Keratinocyte (primary cell): ENCODE measurements at regions not wholly inside any gene's neighbourhood (a gene's known extent, or its start where the extent isn't known, plus 50 kb on each side); places are given as distances from the start of the nearest gene placed in this dataset.

Experiments used
- DNase-seq: peaks from one replicate; pipeline ENCODE4 v3.0.0-alpha.2; 2011; ENCODE audit warnings: low read depth, missing footprints, low spot score
- FAIRE-seq: peaks from 2 replicates; lab custom pipeline; 2011; peaks lifted over from hg19 to GRCh38; lab: Jason Lieb, UNC
- H2AFZ ChIP-seq: 2 replicates; pipeline ENCODE4 v1.6.0; 2012; ENCODE audit warnings: low read length, control low read depth, inconsistent platforms; ENCODE audit not compliant: control insufficient read depth
- H3K27ac ChIP-seq: 2 replicates; pipeline ENCODE4 v1.5.1; 2011; ENCODE audit warnings: low read length; ENCODE audit not compliant: control insufficient read depth, insufficient read depth
- H3K27me3 ChIP-seq: 3 replicates; pipeline ENCODE4 v1.6.0; 2011; ENCODE audit warnings: low read length; ENCODE audit not compliant: control insufficient read depth, insufficient read depth; ENCODE audit errors: extremely low read depth
- H3K36me3 ChIP-seq, 2 experiments: 2 replicates in 1 of 2; 3 replicates in 1 of 2; pipeline ENCODE4 v1.5.1; 2011; ENCODE audit warnings: low read length in 2 of 2, mild to moderate bottlenecking in 1 of 2; ENCODE audit not compliant: control insufficient read depth in 2 of 2, insufficient read depth in 2 of 2; ENCODE audit errors: extremely low read depth in 1 of 2
- H3K4me1 ChIP-seq: 3 replicates; pipeline ENCODE4 v1.5.1; 2011; ENCODE audit warnings: low read length; ENCODE audit not compliant: control insufficient read depth, insufficient read depth; ENCODE audit errors: extremely low read depth
- H3K4me2 ChIP-seq: 3 replicates; pipeline ENCODE4 v1.6.0; 2011; ENCODE audit warnings: low read depth, low read length; ENCODE audit not compliant: control insufficient read depth, insufficient read depth; ENCODE audit errors: extremely low read depth
- H3K4me3 ChIP-seq, 3 experiments: fragments of 200-600 bp in 1 of 3; sonication (generic) in 1 of 3; 2 replicates in 2 of 3; 3 replicates in 1 of 3; pipeline ENCODE4 v1.5.1; 2011 to 2016; ENCODE audit warnings: low read length in 3 of 3, mild to moderate bottlenecking in 3 of 3, control low read depth in 2 of 3, inconsistent platforms in 1 of 3, low read depth in 1 of 3, mixed read lengths in 1 of 3, mixed run types in 1 of 3, moderate library complexity in 1 of 3; ENCODE audit not compliant: control insufficient read depth in 2 of 3, insufficient read depth in 2 of 3; ENCODE audit errors: extremely low read depth in 1 of 3
- H3K79me2 ChIP-seq: 2 replicates; pipeline ENCODE4 v1.6.0; 2012; ENCODE audit warnings: low read length; ENCODE audit not compliant: control insufficient read depth, insufficient read depth
- H3K9ac ChIP-seq: 3 replicates; pipeline ENCODE4 v1.6.0; 2011; ENCODE audit warnings: low read length; ENCODE audit not compliant: control insufficient read depth, insufficient read depth; ENCODE audit errors: extremely low read depth
- H3K9me1 ChIP-seq: 3 replicates; pipeline ENCODE4 v1.6.0; 2011; ENCODE audit warnings: low read length; ENCODE audit not compliant: control insufficient read depth, insufficient read depth; ENCODE audit errors: extremely low read depth
- H3K9me3 ChIP-seq: 2 replicates; pipeline ENCODE4 v1.5.1; 2012; ENCODE audit warnings: low read depth, low read length; ENCODE audit not compliant: control insufficient read depth
- H4K20me1 ChIP-seq: 3 replicates; pipeline ENCODE4 v1.6.0; 2011; ENCODE audit warnings: low read length; ENCODE audit not compliant: control insufficient read depth, insufficient read depth; ENCODE audit errors: extremely low read depth
- CTCF ChIP-seq, 3 experiments: IDR thresholded peaks in 1 of 3; conservative IDR thresholded peaks in 1 of 3; optimal IDR thresholded peaks in 1 of 3; 2 replicates in 2 of 3; 3 replicates in 1 of 3; pipeline versions ENCODE3 to v1.5.1; 2011; ENCODE audit warnings: low read length in 3 of 3, mild to moderate bottlenecking in 3 of 3, moderate library complexity in 2 of 3, control low read depth in 1 of 3, inconsistent platforms in 1 of 3; ENCODE audit not compliant: insufficient read depth in 2 of 3; ENCODE audit errors: extremely low read depth in 1 of 3
- EZH2 ChIP-seq: IDR thresholded peaks from one replicate; pipeline ENCODE4 v1.6.1; 2012; ENCODE audit warnings: inconsistent platforms, mild to moderate bottlenecking, low read length, moderate library complexity
- dilution Hi-C: fragments of 300-500 bp; cut with MboI; formaldehyde crosslinking; loops from one replicate; pipeline ENCODE4 v1.7.0; 2020; ENCODE audit warnings: low sequenced_read_pairs; ENCODE audit not compliant: extremely low pct_ligation_motif_present

GRCh38 chr17:72184805-72185204, 64.0 kb downstream of the SOX9 start:
- Histone ChIP-seq H3K4me1 (no peaks in the 10 kb centered on the region), H3K27me3 (peaks cover 15% of the 10 kb centered on the region), H3K4me3 (no peak overlapping the region), H3K36me3 (no peaks in the 10 kb centered on the region), H3K79me2 (no peaks in the 10 kb centered on the region), H4K20me1 (no peaks in the 10 kb centered on the region), H3K9ac (no peak overlapping the region), H3K9me1 (no peaks in the 10 kb centered on the region), H3K27ac (no peak overlapping the region), H3K4me2 (no peak overlapping the region), H3K9me3 (peaks cover 7% of the 10 kb centered on the region), H2AFZ (no peak overlapping the region)
- FAIRE-seq (no peak), DNase-seq (no peak)
- no peak for TF ChIP-seq EZH2
- no peak for TF ChIP-seq CTCF (optimal IDR thresholded peaks at IDR 0.05 in 1 of 3, IDR thresholded peaks at IDR 0.05 in 1 of 3, conservative IDR thresholded peaks at IDR 0.05 in 1 of 3; ENCODE audit: extremely low read depth in 1 of 3, insufficient read depth in 2 of 3, low read length in 3 of 3)
- dilution Hi-C loops: no loop called here

GRCh38 chr17:72185564-72185963, 64.7 kb downstream of the SOX9 start:
- H3K9ac ChIP-seq: no peak overlapping the region
- H3K9me3 ChIP-seq: peaks cover 7% of the 10 kb centered on the region
- H3K27ac ChIP-seq: no peak overlapping the region
- no peaks in the 10 kb centered on the region for H4K20me1 ChIP-seq
- dilution Hi-C loops: no loop called here
- no peaks in the 10 kb centered on the region for H3K9me1 ChIP-seq
- no peak overlapping the region for H2AFZ ChIP-seq
- H3K27me3 ChIP-seq: peaks cover 12% of the 10 kb centered on the region
- DNase-seq: no peak
- H3K4me1 ChIP-seq: no peaks in the 10 kb centered on the region
- no peak overlapping the region for H3K4me3 ChIP-seq
- FAIRE-seq: no peak
- H3K36me3 ChIP-seq: no peaks in the 10 kb centered on the region
- TF ChIP-seq EZH2 (no peak), CTCF (optimal IDR thresholded peaks at IDR 0.05 in 1 of 3, IDR thresholded peaks at IDR 0.05 in 1 of 3, conservative IDR thresholded peaks at IDR 0.05 in 1 of 3; ENCODE audit: extremely low read depth in 1 of 3, insufficient read depth in 2 of 3, low read length in 3 of 3) (no peak)
- no peaks in the 10 kb centered on the region for H3K79me2 ChIP-seq
- H3K4me2 ChIP-seq: no peak overlapping the region
